HG03135 (cell line): ENCODE measurements at regions not wholly inside any gene's neighbourhood (a gene's known extent, or its start where the extent isn't known, plus 50 kb on each side); places are given as distances from the start of the nearest gene placed in this dataset.
"Not testable (repeated sequence)": the region's sequence is repeated elsewhere in the genome, so short reads cannot be mapped to it uniquely, and the experiment has no call there.

Experiments
- ATAC-seq: cut with Tn5 transposase; IDR thresholded peaks from one replicate; pipeline ENCODE4 v1.9.1; 2021; ENCODE audit warnings: mild to moderate bottlenecking, moderate library complexity; ENCODE audit not compliant: unreplicated experiment

GRCh38 chr12:74066476-74066875 lies 471.2 kb upstream of the ATXN7L3B start:
- no peak for ATAC-seq

DNA sequence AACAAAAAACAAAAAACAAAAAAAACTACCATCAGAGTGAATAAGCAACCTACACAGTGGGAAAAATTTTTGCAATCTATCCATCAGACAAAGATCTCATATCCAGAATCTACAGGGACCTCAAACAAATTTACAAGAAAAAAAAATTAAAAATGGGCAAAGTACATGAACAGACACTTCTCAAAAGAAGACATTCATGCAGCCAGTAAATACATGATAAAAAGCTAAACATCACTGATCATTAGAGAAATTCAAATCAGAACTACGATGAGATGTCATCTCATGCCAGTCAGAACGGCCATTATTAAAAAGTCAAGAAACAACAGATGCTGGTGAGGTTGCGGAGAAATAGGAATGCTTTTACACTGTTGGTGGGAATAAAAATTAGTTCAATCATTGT lies 466.5 kb upstream of the ATXN7L3B start:
- ATAC-seq: no peak

- ATAC-seq: no peak
These were observed 460.7 kb upstream of the ATXN7L3B start for GRCh38 chr12:74076918-74077317.

DNA sequence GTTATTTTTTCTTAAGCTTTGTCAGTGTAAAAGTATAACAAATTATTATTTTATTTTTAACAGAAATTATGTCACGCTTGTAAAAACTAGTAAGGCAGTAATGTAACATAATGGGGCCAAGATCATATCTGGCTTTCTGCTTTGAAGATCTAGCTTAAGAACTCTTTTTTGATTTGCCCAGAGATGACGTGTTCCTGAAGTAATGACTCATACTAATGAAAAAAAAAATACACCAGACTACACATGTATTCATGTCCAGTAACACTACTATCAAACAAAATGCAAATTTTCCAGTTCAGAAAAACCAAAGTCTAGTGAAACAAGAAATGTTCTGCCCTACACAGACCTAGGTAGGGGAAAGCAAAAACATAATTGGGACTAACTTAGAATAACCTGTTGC lies 432.2 kb upstream of the ATXN7L3B start:
- no peak for ATAC-seq

DNA sequence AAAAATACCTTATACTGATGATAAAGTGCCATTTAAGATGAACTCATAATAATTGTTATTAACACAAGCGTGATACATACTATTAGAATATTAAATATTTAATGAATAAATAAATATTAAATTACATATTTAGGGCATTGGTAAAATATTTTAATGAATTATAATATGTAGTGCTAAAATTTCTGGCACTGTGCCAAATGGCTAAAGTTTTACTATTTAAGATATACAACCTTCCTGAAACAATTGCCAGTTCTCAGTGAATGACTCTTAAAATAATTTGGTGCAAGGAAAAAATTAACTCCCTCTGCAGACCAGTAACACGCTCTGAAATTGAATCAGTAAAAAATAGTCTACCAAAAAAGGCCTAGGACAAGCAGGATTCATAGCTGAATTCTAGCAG lies 428.9 kb upstream of the ATXN7L3B start:
- no peak for ATAC-seq

DNA sequence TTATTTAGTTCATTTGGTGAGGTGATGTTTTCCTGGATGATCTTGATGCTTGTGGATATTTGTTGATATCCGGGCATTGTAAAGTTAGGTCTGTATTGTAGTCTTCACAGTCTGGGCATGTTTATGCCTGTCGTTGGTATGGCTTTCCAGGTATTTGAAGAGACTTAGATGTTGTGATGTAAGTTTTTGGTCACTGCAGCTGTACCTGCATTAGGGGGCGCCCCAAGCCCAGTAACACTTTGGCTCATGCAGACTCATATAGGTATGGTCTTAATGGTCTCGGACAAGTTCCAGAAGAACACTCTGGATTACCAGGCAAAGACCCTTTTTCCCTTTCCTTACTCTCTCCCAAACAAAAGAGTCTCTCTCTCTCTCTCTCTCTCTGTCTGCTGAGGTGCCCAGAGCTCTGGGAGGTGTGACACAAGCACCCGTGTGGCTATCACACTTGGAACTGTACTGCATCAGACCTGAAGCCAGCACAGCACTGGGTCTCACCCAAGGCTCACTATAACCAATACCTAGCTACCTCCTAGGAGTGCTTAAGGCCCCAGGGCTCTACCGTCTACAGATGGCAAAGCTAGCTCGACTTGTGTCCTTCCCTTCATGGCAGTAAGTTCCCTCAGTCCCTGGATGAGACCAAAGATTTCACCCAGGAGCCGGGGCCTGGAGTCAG lies 425.8 kb upstream of the ATXN7L3B start:
- no peak for ATAC-seq

DNA sequence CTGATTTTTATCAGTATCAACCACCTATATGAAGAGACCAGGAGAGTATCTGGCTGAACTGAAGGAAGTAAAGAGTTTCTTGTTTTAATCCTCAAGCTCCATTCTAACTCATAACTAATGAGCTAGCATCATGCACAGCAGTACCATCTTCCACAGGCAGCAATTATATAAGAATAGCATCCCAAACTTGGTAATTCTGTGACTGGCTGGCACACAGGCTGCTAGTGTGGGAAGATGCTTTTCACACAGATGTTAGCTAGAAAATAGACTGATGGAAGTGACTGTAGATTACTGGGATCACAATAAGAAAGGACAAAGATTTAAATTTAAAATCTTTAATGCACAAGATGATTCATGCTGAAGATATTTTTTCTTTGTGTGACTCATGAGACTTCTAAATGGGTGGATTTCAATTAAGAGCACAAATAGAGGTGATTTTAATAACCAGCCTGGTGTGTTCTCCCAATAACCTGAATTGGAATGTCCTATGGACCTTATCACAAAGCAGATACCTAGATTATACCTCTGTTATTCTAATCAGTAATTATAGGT lies 417.7 kb upstream of the ATXN7L3B start:
- no peak for ATAC-seq

DNA sequence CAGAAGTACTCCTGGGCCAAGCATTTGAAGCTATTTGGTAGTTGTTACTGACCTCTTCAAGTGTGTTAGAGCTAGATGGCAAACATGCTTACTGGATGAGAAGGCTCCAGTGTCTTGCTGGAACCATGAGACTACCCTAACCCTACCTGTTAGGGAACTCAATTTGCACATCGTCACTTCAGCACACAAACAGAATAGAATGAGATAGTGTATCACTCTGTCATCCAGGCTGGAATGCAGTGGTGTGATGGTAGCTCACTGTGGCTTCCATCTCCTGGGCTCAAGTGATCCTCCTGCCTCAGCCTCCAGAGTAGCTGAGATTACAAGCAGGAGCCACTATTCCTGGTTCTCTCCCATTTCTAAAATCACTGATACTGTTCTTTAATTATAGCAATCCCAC lies 417.0 kb upstream of the ATXN7L3B start:
- ATAC-seq: no peak

DNA sequence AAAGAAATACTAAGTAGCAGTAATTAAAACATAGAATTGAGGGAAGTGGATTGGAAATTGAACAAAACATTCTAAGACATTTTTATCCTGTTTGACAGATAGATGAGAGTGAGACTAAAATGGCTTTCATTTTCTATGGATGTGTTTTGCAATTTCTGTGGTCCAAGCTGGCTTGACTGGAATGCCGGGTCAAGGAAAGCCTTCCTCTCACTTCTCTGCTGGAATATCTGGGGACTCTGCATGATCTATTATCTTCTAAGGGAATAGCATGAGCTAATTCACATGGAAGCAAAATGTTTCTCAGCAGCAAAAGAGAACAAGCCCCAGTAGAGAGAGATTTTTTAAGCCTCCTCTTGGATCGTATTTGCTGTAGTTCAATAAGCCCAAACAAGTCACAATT lies 407.9 kb upstream of the ATXN7L3B start:
- ATAC-seq: no peak

GRCh38 chr12:74144396-74144795 lies 393.2 kb upstream of the ATXN7L3B start:
- no peak for ATAC-seq

GRCh38 chr12:74145328-74145727 lies 392.3 kb upstream of the ATXN7L3B start:
- no peak for ATAC-seq

DNA sequence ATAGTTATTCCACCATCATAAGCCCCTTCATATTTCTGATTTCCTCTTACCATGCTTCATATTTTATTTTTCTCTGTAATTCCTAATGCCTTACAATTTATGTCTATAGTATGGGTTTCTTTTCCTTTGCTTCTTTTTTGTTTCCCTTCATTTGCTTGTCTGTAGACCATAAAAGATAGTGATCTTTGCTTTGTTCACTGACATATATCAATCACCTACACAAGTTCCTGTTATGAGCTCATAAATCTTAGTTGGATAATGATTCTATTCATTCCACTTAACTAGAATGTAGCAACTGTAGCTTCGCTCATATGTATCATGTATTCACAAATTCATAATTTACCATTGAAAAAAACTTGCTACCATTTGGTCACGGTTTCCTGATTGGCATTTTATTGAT lies 388.8 kb upstream of the ATXN7L3B start:
- no peak for ATAC-seq

- no peak for ATAC-seq
These were observed 385.3 kb upstream of the ATXN7L3B start for GRCh38 chr12:74152370-74152769.

DNA sequence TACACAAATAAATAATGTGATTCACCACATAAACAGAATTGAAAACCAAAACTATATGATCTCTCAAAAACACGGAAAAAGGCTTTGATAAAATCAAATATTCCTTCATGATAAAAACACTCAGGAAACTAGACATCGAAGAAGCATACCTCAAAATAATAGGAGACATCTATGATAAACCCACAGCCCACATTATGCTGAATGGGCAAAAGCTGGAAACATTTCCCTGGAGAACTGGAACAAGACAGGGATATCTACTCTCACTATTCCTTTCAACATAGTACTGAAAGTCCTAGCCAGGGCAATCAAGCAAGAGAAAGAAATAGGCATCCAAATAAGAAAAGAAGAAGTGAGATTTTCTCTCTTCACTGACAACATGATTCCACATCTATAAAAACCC lies 371.5 kb upstream of the ATXN7L3B start:
- ATAC-seq: no peak

GRCh38 chr12:74169607-74170006 lies 368.0 kb upstream of the ATXN7L3B start:
- ATAC-seq: no peak

DNA sequence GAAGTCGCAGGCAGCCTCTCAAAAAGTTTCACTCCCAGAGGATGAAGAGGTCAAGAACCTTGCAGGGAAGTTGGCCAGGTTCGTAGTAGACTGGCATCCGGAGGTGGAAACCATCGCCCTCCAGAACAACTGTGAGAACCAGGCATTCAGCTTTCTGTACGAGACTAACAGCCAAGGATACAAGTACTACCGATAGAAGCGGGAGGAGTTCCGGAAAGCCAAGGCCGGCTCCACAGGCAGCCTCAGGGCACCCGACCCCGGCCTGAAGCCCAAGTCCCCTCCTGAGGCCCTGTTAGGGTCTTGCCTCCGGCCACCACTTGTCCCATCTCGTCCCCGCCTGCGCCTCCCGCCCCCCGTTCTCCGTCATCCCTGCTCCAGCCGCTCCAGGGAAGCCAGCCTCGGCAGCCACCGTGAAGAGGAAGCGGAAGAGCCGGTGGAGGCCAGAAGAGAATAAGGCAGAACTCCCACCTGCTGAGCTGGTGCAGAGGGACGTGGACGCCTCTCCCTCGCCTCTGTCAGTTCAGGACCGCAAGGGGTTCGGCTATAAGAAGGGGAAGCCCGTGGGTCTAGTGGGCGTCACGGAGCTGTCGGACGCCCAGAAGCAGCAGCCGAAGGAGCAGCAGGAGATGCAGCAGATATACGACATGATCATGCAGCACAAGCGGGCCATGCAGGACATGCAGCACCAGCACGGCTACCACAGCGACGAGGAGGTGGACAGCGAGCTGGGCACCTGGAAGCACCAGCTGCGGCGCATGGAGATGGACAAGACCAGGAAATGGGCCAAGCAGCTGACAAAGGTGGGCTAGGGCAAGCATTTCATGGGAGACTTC lies 366.8 kb upstream of the ATXN7L3B start:
- no peak for ATAC-seq

DNA sequence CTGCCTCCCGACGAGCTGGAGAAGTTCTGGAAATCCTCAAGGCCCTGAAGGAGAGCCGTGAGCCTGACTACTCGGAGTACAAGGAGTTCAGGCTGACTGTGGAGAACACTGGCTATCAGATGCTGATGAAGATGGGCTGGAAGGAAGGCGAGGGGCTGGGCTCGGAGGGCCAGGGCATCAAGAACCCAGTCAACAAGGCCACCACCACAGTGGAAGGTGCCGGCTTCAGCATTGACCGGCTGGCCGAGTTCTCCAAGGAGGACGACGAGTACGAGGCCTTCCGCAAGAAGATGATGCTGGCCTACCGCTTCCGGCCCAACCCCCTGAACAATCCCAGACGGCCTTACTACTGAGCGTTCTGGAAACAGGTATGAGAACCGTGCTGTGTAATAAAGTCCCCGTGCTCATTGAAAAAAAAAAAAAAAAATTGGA lies 366.1 kb upstream of the ATXN7L3B start:
- no peak for ATAC-seq

DNA sequence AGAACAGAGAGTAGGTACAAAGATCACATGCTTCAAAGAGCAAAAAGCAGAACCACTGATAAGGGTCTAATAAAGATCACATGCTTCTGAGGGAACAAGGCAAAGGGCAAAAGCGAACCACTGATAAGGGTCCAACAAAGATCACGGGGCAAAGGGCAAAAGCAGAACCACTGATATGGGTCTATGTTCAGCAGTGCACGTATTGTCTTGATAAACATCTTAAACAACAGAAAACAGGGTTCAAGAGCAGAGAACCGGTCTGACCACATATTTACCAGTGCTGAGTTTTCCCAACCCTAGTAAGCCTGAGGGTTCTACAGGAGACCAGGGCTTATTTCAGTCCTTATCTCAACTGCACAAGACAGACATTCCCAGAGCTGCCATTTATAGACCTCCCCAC lies 362.7 kb upstream of the ATXN7L3B start:
- not testable (repeated sequence) for ATAC-seq

GRCh38 chr12:74185360-74185759 lies 352.3 kb upstream of the ATXN7L3B start:
- no peak for ATAC-seq

DNA sequence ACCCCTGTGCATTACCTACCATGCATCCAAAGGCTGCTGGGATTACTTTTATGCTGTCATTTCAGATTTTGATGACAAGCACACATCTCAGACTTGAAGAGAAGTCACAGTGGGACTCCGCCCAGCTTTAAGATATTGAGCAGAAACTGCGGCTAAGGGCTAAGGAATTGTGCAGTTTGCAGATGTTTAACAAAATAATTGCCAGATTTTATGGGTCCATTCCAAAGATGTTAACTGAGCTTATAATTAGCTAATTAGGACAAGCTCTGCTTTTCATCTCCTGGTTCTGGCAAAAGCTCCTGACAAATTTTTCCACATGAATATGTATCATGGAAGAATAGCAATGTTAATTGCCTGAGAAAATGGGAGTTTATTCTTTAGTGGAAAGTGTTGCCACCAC lies 344.4 kb upstream of the ATXN7L3B start:
- ATAC-seq: no peak

- ATAC-seq: no peak
These were observed 333.4 kb upstream of the ATXN7L3B start for GRCh38 chr12:74204236-74204635.
